GM19372 (cell line): ENCODE measurements at regions not wholly inside any gene's neighbourhood (a gene's known extent, or its start where the extent isn't known, plus 50 kb on each side); places are given as distances from the start of the nearest gene placed in this dataset.
"Not testable (repeated sequence)": the region's sequence is repeated elsewhere in the genome, so short reads cannot be mapped to it uniquely, and the experiment has no call there.

Experiments
- ATAC-seq: cut with Tn5 transposase; IDR thresholded peaks from one replicate; pipeline ENCODE4 v1.9.1; 2021; ENCODE audit warnings: mild to moderate bottlenecking, low read depth, moderate library complexity; ENCODE audit not compliant: unreplicated experiment

DNA sequence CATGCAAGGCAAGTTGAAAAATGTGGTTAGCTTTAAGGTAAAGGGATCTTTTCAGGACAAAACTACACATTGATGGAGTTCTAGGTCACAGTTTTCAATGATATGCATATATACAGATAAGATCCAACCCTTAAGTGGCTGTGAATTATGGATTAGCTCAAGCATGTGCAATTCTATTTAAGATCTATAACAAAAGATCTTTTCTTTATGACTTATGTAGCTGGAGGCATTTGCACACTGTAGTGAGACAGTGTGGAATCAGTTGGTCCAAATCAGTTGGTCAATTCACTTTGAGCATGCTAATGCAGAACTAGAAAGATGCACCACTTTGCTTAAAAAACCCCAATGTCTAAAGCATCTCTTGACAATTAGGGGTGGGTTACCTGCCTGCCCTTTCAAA is 417.1 kb upstream of the ZEB2 start:
- no peak for ATAC-seq

DNA sequence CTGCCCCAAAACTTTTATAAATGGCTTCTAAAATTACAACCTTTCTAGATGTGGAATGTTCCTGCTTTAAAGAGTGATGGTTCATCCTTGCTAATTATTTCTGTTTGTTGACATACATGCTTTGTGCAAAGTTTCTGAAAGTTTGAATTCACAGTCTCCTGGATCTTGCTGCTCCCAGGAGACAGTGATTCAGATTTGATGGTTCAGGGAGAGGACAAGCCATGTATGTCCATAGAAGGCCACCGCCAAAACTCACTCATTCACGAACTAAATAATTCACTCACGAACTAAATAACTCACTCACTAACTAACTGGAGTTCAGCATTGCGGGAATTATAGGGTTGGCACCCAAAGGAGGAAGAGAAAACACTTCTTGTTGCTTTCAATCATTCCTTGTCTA is 416.5 kb upstream of the ZEB2 start:
- no peak for ATAC-seq

DNA sequence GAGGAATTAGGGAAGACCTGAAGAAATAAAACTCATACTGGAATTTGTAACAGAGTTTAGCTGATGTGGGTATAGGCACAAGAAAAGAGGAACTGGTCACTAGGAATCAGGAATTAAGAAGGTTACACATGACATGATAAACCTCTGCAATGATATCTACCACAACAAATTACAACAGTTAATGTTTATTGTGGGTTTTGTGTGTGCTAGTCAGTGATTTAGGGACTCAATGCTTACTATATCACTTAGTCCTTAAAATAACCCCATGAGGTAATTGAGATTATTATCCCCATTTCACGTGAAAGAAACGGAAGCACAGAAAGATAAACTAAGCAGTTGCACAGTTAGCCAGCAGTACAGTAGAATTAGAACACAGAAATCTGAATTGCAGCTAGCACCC is 415.8 kb upstream of the ZEB2 start:
- ATAC-seq, result no peak

DNA sequence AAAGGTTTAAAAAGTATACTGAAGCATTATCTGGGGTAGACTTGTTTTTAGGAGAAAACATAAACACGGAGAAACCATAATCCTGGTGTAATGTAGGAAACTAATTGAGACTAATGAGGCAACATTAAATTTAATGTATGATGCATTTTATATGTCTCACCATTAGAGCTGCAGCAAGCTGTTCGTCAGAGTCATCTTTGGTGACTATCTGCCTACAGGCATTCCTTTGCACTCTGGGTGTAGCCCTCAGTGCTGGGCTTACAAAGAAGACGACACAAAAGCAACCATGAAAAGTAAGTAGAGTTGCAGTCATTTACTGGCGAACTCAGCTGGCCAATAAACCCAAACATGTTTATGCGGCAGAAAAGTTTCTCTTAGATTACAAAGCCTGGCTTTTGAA is 415.3 kb upstream of the ZEB2 start:
- no peak for ATAC-seq

DNA sequence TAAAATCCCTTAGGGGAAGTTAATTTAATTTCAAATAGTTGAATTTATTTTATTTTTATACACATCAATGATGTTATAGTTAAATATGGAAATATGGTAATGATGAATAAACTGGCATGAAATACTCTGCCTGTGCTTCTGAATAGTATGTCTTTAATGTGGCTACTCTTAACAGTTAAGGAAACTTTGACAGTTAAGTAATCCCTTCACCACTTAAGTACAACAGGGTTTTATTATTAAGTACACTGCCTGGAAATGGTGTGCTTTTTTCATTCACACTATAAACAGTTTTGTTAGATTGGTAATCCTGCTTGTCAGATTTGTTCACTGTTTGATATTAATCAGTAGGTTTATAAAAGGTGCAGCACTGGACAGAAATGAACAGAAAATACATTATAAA is 412.0 kb upstream of the ZEB2 start:
- ATAC-seq, result no peak

GRCh38 chr2:144931480-144931879 is 411.6 kb upstream of the ZEB2 start:
- ATAC-seq, result no peak

DNA sequence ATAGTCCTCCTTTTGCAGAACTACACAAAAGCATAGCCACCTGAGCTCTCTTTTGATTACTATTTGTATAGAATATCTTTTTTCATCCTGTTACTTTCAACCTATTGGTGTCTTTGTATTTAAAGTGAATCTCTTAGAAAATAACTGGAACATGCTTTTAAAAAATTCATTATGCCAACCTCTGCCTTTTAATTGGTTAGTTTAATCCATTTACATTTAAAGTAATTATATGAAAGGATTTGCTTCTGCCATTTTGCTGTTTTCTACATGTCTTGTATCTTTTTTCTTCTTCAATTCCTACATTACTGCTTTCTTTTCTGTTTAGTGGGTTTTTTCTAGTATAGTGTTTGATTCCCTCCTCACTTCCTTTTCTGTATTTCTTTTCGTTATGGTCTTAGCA is 407.5 kb upstream of the ZEB2 start:
- ATAC-seq, result no peak

DNA sequence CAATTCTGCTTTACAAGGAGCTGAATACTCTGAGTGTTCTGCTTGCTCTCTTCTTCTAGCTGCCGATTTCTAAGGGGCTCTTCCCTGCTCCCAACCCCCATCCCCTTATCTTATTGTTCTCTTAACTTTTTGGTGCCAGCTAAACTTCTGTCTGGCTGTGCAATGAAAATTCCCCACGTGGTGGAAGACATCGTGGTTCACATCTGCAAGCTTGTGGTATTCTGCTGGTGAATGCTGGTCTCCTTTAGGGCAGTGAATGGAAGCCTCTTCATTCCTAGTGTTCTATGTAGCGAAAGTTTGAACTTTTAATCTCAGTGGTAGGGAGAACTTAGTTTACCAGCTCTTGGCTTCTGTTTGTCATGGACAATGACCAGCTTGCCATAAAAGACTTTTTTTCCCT is 406.0 kb upstream of the ZEB2 start:
- ATAC-seq, result no peak

DNA sequence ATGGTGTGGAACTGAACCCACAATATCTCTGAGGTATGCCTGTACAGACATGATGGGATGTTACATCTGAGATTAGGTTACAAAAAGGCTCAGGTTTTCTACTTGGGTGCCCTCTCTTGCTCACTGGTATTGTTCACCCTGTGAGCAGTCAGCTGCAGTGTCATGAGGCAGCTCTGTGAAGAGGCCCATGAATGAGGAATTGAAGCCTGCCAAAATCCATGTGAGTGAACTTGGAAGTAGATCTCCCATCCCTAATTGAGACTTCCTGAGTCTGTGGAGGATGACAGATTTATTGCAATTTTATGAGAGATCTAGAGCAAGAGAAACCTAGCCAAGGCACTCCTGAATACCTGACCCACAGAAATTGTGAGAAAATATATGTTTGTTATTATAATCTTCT is 404.9 kb upstream of the ZEB2 start:
- no peak for ATAC-seq

- ATAC-seq, result no peak
Observed at GRCh38 chr2:144922519-144922918, 402.6 kb upstream of the ZEB2 start.

GRCh38 chr2:144920755-144921530 is 401.0 kb upstream of the ZEB2 start:
- no peak for ATAC-seq

DNA sequence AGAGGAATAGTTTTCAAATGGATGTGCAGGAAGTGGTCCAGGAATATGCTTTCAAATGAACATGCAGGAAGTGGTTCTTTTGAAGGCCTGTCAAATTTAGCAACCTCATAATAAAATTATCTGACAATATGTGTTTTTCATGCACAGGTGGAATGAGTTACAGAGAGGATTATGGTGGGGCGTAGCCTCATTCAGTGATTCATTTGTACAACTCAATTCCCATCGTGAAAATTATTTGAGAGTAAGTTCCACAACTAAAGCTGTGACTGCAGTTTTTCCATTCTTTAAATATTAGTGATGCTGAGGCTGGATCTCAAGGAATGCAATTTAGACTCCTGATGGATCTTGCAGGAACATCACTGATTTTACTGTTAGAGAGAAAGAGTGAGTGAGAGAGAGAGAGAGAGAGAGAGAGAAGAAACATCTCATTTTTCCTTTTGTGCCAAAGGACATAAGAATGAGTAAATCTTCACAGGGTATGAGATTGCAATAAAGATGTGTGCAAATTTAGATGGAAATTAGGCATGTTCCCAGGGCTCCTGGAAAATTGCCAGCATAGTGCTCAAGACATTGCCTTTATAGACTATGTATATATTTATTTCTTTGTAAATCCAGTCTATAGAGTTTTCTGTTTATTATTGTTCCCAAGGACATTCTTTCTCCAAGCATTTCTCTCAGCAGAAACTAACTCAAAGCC is 394.9 kb upstream of the ZEB2 start:
- ATAC-seq, result no peak

DNA sequence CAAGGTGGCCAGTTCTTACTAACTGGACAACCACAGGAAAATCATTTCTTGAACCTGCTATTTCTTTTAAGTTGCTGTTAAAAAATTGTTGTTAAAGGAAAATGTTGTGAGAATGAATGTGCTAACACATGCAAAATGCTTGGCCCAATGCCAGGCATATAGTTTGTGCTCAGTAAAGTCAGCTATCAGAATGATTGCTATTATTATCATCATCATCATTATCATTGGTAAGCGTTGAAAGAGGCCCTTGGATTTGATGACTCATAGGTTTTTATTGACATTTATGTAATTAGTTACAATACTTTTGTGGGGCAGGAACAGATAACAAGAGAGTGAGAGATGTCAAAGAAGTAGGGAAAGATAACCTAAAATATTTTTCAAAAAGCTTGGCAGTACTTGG is 394.2 kb upstream of the ZEB2 start:
- no peak for ATAC-seq

DNA sequence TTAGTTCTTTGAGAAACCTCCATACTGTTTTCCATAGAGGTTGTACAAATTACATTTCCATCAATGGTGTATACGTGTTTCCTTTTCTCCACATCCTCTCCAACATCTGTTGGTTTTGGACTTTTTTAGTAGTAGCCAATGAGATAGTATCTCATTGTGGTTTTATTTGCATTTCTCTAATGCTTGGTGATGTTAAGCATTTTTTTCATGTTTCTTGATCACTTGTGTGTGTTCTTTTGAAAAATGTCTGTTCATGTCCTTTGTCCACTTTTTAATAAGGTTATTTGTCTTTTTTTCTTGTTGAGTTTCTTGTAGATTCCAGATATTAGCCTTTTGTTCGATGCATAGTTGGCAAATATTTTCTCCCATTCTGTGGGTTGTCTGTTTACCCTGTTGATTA is 392.3 kb upstream of the ZEB2 start:
- ATAC-seq, result no peak

DNA sequence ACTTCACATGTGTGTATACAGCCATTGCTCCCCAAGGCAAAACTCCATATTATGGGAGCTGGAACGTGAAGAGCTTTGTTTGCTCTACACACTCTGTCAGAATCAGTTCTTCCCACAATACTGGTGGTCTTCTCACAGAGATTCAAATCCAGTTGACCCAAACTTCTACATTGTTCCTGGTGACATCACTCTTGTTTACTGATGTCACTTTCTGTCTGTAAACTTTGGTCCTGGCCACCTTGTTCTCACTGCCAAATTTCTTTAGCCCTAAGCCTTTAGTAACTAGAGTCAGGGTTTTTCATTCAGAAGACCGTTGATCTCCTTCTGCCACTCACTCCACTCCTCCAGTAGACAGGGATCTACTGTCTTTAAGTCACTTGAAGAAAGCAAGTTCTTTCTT is 386.0 kb upstream of the ZEB2 start:
- no peak for ATAC-seq

GRCh38 chr2:144904612-144905011 is 384.7 kb upstream of the ZEB2 start:
- ATAC-seq, result no peak

DNA sequence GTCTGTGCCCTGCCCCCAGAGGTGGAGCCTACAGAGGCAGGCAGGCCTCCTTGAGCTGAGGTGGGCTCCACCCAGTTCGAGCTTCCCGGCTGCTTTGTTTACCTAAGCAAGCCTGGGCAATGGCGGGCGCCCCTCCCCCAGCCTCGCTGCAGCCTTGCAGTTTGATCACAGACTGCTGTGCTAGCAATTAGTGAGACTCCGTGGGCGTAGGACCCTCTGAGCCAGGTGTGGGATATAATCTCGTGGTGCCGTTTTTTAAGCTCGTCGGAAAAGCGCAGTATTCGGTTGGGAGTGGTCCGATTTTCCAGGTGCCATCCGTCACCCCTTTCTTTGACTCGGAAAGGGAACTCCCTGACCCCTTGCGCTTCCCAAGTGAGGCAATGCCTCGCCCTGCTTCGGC is 383.1 kb upstream of the ZEB2 start:
- not testable (repeated sequence) for ATAC-seq

DNA sequence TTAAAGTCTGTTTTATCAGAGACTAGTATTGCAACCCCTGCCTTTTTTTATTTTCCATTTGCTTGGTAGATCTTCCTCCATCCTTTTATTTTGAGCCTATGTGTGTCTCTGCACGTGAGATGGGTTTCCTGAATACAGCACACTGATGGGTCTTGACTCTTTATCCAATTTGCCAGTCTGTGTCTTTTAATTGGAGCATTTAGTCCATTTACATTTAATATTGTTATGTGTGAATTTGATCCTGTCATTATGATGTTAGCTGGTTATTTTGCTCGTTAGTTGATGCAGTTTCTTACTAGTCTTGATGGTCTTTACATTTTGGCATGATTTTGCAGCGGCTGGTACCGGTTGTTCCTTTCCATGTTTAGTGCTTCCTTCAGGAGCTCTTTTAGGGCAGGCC is 381.5 kb upstream of the ZEB2 start:
- not testable (repeated sequence) for ATAC-seq

GRCh38 chr2:144896341-144896740 is 376.4 kb upstream of the ZEB2 start:
- no peak for ATAC-seq

DNA sequence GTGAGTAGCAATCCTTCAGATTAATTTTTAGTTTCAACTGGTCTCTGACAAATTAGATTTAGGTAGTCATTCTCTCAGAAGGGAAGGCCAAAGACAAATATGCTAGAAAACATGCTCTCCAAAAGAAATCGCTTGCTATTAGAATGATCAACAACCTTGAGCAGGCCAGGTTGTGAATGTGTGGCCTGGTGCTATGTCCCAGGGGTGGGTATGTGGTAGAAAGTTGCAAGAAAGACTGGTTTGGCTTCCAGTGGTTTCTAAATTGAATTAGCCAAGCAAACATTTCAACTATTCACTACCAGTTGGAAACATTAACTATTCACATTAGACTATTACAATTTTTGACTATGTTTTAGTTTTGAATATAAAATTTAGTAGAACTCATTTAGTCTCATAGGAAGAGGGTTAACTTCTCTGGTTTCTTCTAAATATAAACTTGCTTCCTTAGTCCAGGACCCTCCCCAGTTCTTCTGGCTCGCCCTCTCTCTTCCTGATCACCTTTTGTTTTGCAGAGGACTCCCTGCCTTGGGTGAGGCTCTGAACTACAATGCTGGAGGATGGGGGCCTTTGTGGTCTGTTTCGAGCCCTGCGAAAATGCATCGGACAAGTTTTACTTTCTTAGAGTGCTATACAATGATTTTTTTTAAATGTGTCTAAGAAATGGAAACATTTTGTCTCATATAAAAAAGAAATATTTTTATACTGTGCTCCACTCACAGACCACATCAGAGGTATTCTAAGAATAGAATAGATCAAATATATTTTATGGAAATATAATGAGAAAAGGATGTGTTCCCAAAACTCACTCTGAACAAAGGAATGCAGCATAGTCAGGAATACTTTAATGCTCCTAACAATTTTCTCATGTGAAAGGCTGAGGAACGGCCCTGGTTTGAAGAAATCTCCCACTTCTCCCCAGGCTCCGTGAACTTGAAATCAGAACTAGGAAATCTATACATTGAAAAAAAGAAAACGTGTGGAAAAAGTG is 375.0 kb upstream of the ZEB2 start:
- ATAC-seq, result no peak

DNA sequence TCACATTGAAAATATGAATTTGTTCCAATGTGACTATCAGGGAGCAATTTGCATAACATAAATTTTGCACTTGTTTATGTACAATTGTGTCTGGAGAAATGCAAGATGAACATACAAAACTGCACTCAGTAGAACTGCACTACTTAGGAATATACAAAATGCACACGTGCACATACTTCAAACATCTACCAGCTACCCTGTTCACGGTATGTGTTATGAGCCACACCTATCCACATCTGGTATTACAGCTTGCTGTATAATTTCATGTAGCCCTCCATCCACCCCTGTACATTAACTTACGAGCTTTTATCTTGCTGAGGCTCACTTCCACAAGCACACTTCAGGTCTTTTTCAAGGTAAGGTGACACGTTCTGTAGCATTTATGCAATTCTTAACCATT is 373.5 kb upstream of the ZEB2 start:
- ATAC-seq, result no peak
